Endothelial cell of umbilical vein (primary cell): ENCODE measurements at regions not wholly inside any gene's neighbourhood (a gene's known extent, or its start where the extent isn't known, plus 50 kb on each side); places are given as distances from the start of the nearest gene placed in this dataset.

Source experiments
- EZH2 ChIP-seq: IDR thresholded peaks from 2 replicates; pipeline ENCODE4 v1.6.1; 2012; ENCODE audit warnings: borderline replicate concordance, low read depth, mild to moderate bottlenecking, moderate library complexity, low read length, inconsistent platforms; ENCODE audit not compliant: severe bottlenecking
- FOS ChIP-seq: IDR thresholded peaks from 2 replicates; pipeline ENCODE4 v1.6.1; 2011; ENCODE audit warnings: mild to moderate bottlenecking, low read length, moderate library complexity, borderline replicate concordance; ENCODE audit not compliant: insufficient read depth
- JUN ChIP-seq: IDR thresholded peaks from 2 replicates; pipeline ENCODE4 v1.6.1; 2011; ENCODE audit warnings: borderline replicate concordance, low read depth; ENCODE audit not compliant: insufficient read length, insufficient read depth
- MYC ChIP-seq: IDR thresholded peaks from one replicate; pipeline ENCODE4 v1.6.1; 2011; ENCODE audit warnings: mild to moderate bottlenecking, low read depth, low read length
- POLR2A ChIP-seq: IDR thresholded peaks from 2 replicates; pipeline ENCODE4 v1.6.1; 2012; ENCODE audit warnings: low read depth, mild to moderate bottlenecking, control low read depth, low read length
- POLR2AphosphoS5 ChIP-seq: IDR thresholded peaks from 2 replicates; pipeline ENCODE4 v1.6.1; 2012; ENCODE audit warnings: low read depth, mild to moderate bottlenecking, control low read depth, low read length, moderate library complexity; ENCODE audit not compliant: insufficient read depth
- TF ChIP-seq, protein P1 (sequence below): IDR thresholded peaks from 2 replicates; pipeline ENCODE4 v1.6.1; 2011; ENCODE audit not compliant: insufficient read depth, insufficient read length
- TF ChIP-seq, protein P2 (sequence below), 2 donors: IDR thresholded peaks; 1 replicate in 1 of 2; 2 replicates in 1 of 2; pipeline ENCODE4 v1.5.1; 2011; ENCODE audit warnings: low read length in 2 of 2, mild to moderate bottlenecking in 2 of 2, moderate library complexity in 2 of 2, control low read depth in 1 of 2, inconsistent platforms in 1 of 2, low read depth in 1 of 2; ENCODE audit not compliant: insufficient read depth in 1 of 2; ENCODE audit errors: extremely low read depth in 1 of 2

DNA sequence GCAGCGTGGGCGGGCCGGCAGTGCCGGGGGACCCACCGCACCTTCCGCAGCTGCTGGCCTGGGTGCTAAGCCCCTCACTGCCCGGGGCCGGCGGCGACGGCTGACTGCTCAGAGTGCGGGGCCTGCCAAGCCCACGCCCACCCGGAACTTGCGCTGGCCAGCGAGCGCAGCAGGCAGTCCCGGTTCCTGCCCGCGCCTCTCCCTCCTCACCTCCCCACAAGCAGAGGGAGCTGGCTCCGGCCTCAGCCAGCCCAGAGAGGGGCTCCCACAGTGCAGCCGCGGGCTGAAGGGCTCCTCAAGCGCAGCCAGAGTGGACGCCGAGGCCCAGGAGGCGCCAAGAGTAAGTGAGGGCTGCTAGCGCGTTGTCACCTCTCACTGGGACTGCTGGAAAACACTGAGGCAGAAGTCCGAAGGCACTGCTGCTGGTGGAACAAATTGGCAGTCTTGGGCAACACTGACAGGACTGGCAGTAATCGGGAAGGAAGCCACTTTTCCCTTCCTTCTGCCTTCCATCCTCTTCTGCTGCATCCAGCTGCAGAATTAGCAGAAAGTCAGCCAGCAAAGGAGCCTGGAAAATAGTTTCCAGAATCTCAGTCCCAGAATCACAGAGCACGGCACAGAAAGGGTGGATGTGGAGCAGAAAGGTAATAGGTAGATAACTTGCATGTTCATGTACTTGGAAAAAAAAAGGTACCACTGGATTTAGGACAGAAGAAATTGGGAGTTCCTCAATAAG lies 179.4 kb upstream of the FN1 start:
- TF ChIP-seq POLR2AphosphoS5 (no peak), JUN (no peak), FOS (no peak), POLR2A (no peak), EZH2 (no peak), MYC (no peak)
- TF ChIP-seq, protein P1, sequence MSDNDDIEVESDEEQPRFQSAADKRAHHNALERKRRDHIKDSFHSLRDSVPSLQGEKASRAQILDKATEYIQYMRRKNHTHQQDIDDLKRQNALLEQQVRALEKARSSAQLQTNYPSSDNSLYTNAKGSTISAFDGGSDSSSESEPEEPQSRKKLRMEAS: no peak
- TF ChIP-seq, protein P2, sequence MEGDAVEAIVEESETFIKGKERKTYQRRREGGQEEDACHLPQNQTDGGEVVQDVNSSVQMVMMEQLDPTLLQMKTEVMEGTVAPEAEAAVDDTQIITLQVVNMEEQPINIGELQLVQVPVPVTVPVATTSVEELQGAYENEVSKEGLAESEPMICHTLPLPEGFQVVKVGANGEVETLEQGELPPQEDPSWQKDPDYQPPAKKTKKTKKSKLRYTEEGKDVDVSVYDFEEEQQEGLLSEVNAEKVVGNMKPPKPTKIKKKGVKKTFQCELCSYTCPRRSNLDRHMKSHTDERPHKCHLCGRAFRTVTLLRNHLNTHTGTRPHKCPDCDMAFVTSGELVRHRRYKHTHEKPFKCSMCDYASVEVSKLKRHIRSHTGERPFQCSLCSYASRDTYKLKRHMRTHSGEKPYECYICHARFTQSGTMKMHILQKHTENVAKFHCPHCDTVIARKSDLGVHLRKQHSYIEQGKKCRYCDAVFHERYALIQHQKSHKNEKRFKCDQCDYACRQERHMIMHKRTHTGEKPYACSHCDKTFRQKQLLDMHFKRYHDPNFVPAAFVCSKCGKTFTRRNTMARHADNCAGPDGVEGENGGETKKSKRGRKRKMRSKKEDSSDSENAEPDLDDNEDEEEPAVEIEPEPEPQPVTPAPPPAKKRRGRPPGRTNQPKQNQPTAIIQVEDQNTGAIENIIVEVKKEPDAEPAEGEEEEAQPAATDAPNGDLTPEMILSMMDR (IDR thresholded peaks at IDR 0.05; ENCODE audit: extremely low read depth in 1 of 2, insufficient read depth in 1 of 2, low read depth in 1 of 2, low read length in 2 of 2): no peak
